ENCODE measurements at regions not wholly inside any gene's neighbourhood (a gene's known extent, or its start where the extent isn't known, plus 50 kb on each side); places are given as distances from the start of the nearest gene placed in this dataset.

GRCh38 chr18:44298566-44298965 lies 382.1 kb upstream of the SETBP1 start:
- TF ChIP-seq CTCF (IDR thresholded peaks at IDR 0.05) (no peak), EP300 (IDR thresholded peaks at IDR 0.05) (no peak), POLR2AphosphoS5 (IDR thresholded peaks at IDR 0.05) (no peak), POLR2A (IDR thresholded peaks at IDR 0.05) (no peak)
- no peaks in the 10 kb centered on the region for H3K4me1 ChIP-seq
- no peak overlapping the region for H3K27ac ChIP-seq
- H3K4me3 ChIP-seq, result no peak overlapping the region
- H3K9me3 ChIP-seq, result peaks cover 0 to 10% (median 0%) of the 10 kb centered on the region in 3 donors
- no peak for ATAC-seq
- H3K27me3 ChIP-seq, result no peaks in the 10 kb centered on the region
- no peaks in the 10 kb centered on the region for H3K36me3 ChIP-seq

GRCh38 chr18:44309185-44309584 lies 371.5 kb upstream of the SETBP1 start:
- H3K36me3 ChIP-seq, result no peaks in the 10 kb centered on the region
- TF ChIP-seq POLR2A (IDR thresholded peaks at IDR 0.05), result no peak
- TF ChIP-seq EP300 (IDR thresholded peaks at IDR 0.05), result no peak
- no peak for TF ChIP-seq POLR2AphosphoS5 (IDR thresholded peaks at IDR 0.05)
- TF ChIP-seq CTCF (IDR thresholded peaks at IDR 0.05), result no peak
- no peak overlapping the region for H3K4me3 ChIP-seq
- 61% methylated on average over 2 of the region's 2 CpGs for WGBS, 2 donors (ENCODE audit: low coverage in 1 of 2)
- H3K9me3 ChIP-seq, result peaks cover 0 to 5% (median 0%) of the 10 kb centered on the region in 3 donors
- ATAC-seq, result peak; percentile 25
- H3K4me1 ChIP-seq, result no peaks in the 10 kb centered on the region
- no peak overlapping the region for H3K27ac ChIP-seq
- H3K27me3 ChIP-seq, result no peaks in the 10 kb centered on the region

- H3K4me3 ChIP-seq, result no peak overlapping the region
- no peaks in the 10 kb centered on the region for H3K36me3 ChIP-seq
- H3K4me1 ChIP-seq, result peaks cover 0 to 5% (median 0%) of the 10 kb centered on the region in 3 donors
- no peak for ATAC-seq
- no peaks in the 10 kb centered on the region for H3K9me3 ChIP-seq
- 97 to 100% methylated on average over 1 to 12 of the region's 26 CpGs for WGBS, 2 donors (ENCODE audit: low coverage in 1 of 2)
- H3K27me3 ChIP-seq, result no peaks in the 10 kb centered on the region
- no peak for TF ChIP-seq CTCF (IDR thresholded peaks at IDR 0.05)
- TF ChIP-seq EP300 (IDR thresholded peaks at IDR 0.05), result no peak
- H3K27ac ChIP-seq, result no peak overlapping the region
Measured at GRCh38 chr18:44320619-44321460, 359.8 kb upstream of the SETBP1 start.

- H3K4me3 ChIP-seq, result no peak overlapping the region
- no peak overlapping the region for H3K27ac ChIP-seq
- peaks cover 0 to 5% (median 0%) of the 10 kb centered on the region in 3 donors for H3K4me1 ChIP-seq
- no peak for TF ChIP-seq EP300 (IDR thresholded peaks at IDR 0.05)
- TF ChIP-seq POLR2A (IDR thresholded peaks at IDR 0.05), result no peak
- TF ChIP-seq POLR2AphosphoS5 (IDR thresholded peaks at IDR 0.05), result no peak
- no peak for TF ChIP-seq CTCF (IDR thresholded peaks at IDR 0.05)
- H3K9me3 ChIP-seq, result no peaks in the 10 kb centered on the region
- 63 to 64% methylated on average over 3 of the region's 7 CpGs for WGBS, 2 donors (ENCODE audit: low coverage in 1 of 2)
- no peak for ATAC-seq
- H3K27me3 ChIP-seq, result no peaks in the 10 kb centered on the region
- no peaks in the 10 kb centered on the region for H3K36me3 ChIP-seq
Measured at GRCh38 chr18:44321868-44322590, 358.7 kb upstream of the SETBP1 start.

- no peak for ATAC-seq
Measured at GRCh38 chr18:44323125-44323524, 357.6 kb upstream of the SETBP1 start.

More at GRCh38 chr18:44323125-44323524, 357.6 kb upstream of the SETBP1 start:
- Histone ChIP-seq H3K9me3 (no peaks in the 10 kb centered on the region), H3K4me1 (peaks cover 0 to 5% (median 0%) of the 10 kb centered on the region in 3 donors), H3K4me3 (no peak overlapping the region), H3K27me3 (no peaks in the 10 kb centered on the region), H3K36me3 (no peaks in the 10 kb centered on the region), H3K27ac (no peak overlapping the region)
- no peak for TF ChIP-seq EP300 (IDR thresholded peaks at IDR 0.05)
- no peak for TF ChIP-seq POLR2A (IDR thresholded peaks at IDR 0.05)
- TF ChIP-seq CTCF (IDR thresholded peaks at IDR 0.05), result no peak
- no peak for TF ChIP-seq POLR2AphosphoS5 (IDR thresholded peaks at IDR 0.05)

All from gastroesophageal sphincter (tissue), 4 donors.